ENCODE measurements at regions not wholly inside any gene's neighbourhood (a gene's known extent, or its start where the extent isn't known, plus 50 kb on each side); places are given as distances from the start of the nearest gene placed in this dataset.

GRCh38 chr2:33791625-33792024 is 192.5 kb upstream of the FAM98A start:
- TF ChIP-seq, protein P1, sequence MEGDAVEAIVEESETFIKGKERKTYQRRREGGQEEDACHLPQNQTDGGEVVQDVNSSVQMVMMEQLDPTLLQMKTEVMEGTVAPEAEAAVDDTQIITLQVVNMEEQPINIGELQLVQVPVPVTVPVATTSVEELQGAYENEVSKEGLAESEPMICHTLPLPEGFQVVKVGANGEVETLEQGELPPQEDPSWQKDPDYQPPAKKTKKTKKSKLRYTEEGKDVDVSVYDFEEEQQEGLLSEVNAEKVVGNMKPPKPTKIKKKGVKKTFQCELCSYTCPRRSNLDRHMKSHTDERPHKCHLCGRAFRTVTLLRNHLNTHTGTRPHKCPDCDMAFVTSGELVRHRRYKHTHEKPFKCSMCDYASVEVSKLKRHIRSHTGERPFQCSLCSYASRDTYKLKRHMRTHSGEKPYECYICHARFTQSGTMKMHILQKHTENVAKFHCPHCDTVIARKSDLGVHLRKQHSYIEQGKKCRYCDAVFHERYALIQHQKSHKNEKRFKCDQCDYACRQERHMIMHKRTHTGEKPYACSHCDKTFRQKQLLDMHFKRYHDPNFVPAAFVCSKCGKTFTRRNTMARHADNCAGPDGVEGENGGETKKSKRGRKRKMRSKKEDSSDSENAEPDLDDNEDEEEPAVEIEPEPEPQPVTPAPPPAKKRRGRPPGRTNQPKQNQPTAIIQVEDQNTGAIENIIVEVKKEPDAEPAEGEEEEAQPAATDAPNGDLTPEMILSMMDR (conservative IDR thresholded peaks at IDR 0.05; ENCODE audit: low read length): no peak
- peak; percentile 57 for DNase-seq (ENCODE audit: low read depth)

DNA sequence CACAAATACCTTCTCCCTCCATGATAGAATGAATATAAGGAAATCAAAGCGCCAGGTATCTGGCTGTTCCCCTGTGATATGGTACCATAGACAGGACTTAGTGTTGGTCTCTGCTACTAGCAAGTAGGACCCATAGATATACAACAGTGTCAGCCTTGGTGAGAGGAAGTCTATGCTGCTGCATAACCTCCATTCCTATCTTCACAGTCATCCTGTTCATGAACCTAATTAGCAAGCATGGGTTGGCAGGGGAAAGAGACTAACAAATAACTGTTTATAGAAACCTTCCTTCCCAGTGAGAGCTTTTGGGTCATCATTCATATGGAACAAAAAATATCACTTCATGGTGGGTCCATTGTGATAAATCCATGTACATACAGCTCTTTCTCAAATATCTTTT is 188.9 kb upstream of the FAM98A start:
- TF ChIP-seq, protein P1 (conservative IDR thresholded peaks at IDR 0.05; ENCODE audit: low read length): no peak
- H3K4me3 ChIP-seq (ENCODE audit: low read length): no peak overlapping the region
- peak; percentile 44 for DNase-seq (ENCODE audit: low read depth)

More at GRCh38 chr2:33791625-33792024, 192.5 kb upstream of the FAM98A start:
- no peak overlapping the region for H3K4me3 ChIP-seq (ENCODE audit: low read length)

- DNase-seq (ENCODE audit: low read depth): no peak
- no peak overlapping the region for H3K4me3 ChIP-seq (ENCODE audit: low read length)
- TF ChIP-seq, protein P1 (conservative IDR thresholded peaks at IDR 0.05; ENCODE audit: low read length): no peak
These were observed 187.8 kb upstream of the FAM98A start for GRCh38 chr2:33786881-33787280.

GRCh38 chr2:33785201-33786106 is 186.4 kb upstream of the FAM98A start:
- DNase-seq (ENCODE audit: low read depth): no peak
- TF ChIP-seq, protein P1 (conservative IDR thresholded peaks at IDR 0.05; ENCODE audit: low read length): no peak

GRCh38 chr2:33784488-33784887 is 185.4 kb upstream of the FAM98A start:
- no peak for DNase-seq (ENCODE audit: low read depth)
- no peak overlapping the region for H3K4me3 ChIP-seq (ENCODE audit: low read length)
- TF ChIP-seq, protein P1 (conservative IDR thresholded peaks at IDR 0.05; ENCODE audit: low read length): no peak

More at GRCh38 chr2:33785201-33786106, 186.4 kb upstream of the FAM98A start:
- H3K4me3 ChIP-seq (ENCODE audit: low read length): no peak overlapping the region

DNA sequence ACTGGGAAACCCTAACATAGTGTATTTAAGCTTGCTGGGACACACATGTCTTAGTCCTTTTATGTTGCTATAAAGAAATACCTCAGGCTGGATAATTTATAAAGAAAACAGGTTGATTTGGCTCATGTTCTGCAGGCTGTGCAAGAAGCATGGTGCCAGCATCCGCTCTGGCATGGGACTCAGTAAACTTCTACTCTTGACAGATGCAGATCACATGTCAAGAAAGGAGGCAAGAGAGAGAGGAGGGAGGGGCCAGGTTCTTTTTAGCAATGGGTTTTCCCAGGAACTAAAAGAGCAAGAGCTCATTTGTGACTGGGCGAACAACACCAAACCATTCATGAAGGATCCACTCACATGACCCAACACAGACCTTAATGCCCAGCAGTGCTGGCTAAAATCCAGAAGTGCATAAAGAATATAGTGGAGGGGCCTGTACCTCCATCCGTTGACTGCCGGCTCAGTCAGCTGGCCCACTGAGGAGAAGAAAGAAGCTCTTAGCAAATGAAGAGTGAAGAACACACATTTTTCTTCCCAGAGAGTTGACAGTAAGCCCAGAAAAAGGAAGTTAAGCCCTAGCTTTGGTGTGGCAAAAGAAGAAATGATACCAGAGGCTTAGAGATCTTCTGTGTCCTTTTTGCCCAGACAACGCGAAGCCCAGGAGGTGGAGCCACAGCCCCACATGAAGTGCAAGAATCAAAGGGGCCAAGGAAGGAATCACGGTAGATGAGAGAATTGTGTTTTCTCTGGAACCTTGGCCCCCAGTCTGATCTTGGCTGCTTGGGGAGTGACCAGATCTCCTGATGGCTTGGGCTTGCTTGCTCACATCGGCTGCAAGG is 183.5 kb upstream of the FAM98A start:
- no peak for DNase-seq (ENCODE audit: low read depth)
- TF ChIP-seq, protein P1 (conservative IDR thresholded peaks at IDR 0.05; ENCODE audit: low read length): no peak
- H3K4me3 ChIP-seq (ENCODE audit: low read length): no peak overlapping the region

Measured in AG10803 (cell line).